ENCODE measurements at regions not wholly inside any gene's neighbourhood (a gene's known extent, or its start where the extent isn't known, plus 50 kb on each side); places are given as distances from the start of the nearest gene placed in this dataset.
A peak's percentile ranks its signal among the peaks of the same experiment; 100 is the strongest.

- no peaks in the 10 kb centered on the region for H3K9me3 ChIP-seq
- H3K4me3 ChIP-seq = no peak overlapping the region
- no peak for DNase-seq (ENCODE audit: low spot score in 2 of 2)
- H3K27me3 ChIP-seq = peaks cover 5% of the 10 kb centered on the region
- H3K4me1 ChIP-seq = peaks cover 5% of the 10 kb centered on the region
- H3K27ac ChIP-seq = no peak overlapping the region
- no peaks in the 10 kb centered on the region for H3K36me3 ChIP-seq
- WGBS = 94% methylated on average over 9 of the region's 12 CpGs
- TF ChIP-seq POLR2A (IDR thresholded peaks at IDR 0.05) (no peak), CTCF (IDR thresholded peaks at IDR 0.05) (no peak), POLR2AphosphoS5 (IDR thresholded peaks at IDR 0.05) (no peak), EP300 (IDR thresholded peaks at IDR 0.05) (no peak)
Measured at GRCh38 chr2:71872466-71873051, 275.1 kb downstream of the CYP26B1 start.

DNA sequence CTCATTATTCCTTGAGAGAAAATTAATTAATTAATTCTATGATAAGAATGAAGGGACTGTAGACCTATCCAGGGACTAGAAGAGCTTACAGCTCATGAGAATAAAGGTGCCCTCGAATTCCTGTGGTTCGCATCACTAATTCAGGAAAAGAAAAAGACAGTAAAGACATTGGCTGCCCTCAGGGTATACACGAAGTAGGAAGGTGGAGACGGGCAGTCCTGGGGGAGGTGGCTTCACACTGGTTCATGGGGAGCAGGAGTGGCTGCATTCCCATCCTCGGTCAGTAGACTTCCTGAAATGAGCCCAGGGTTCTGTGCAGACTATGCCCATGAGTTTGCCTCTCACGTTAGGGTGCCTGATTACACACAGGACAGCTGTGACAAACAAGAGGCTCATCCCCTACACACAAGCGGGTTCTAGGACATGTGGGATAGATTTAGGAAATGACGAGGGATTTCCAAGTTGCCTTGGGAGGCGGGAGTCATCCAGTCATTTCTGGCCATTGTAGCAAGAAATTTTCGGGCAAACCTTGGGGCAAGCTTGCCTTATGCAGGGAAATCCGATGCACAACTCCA lies 282.2 kb downstream of the CYP26B1 start:
- Histone ChIP-seq H3K27me3 (peaks cover 5% of the 10 kb centered on the region), H3K4me1 (peaks cover 2% of the 10 kb centered on the region), H3K27ac (no peak overlapping the region), H3K36me3 (no peaks in the 10 kb centered on the region), H3K4me3 (no peak overlapping the region), H3K9me3 (no peaks in the 10 kb centered on the region)
- no peak for DNase-seq (ENCODE audit: low spot score in 2 of 2)
- TF ChIP-seq EP300 (IDR thresholded peaks at IDR 0.05) = no peak
- TF ChIP-seq POLR2AphosphoS5 (IDR thresholded peaks at IDR 0.05) = no peak
- TF ChIP-seq CTCF (IDR thresholded peaks at IDR 0.05) = no peak
- TF ChIP-seq POLR2A (IDR thresholded peaks at IDR 0.05) = no peak
- 64% methylated on average over 11 of the region's 11 CpGs for WGBS

GRCh38 chr2:71864085-71864484 lies 283.6 kb downstream of the CYP26B1 start:
- H3K27me3 ChIP-seq = no peaks in the 10 kb centered on the region
- H3K9me3 ChIP-seq = no peaks in the 10 kb centered on the region
- 96% methylated on average over 5 of the region's 5 CpGs for WGBS
- H3K4me3 ChIP-seq = no peak overlapping the region
- DNase-seq (ENCODE audit: low spot score in 2 of 2) = peak; percentile 31 to 40
- H3K36me3 ChIP-seq = no peaks in the 10 kb centered on the region
- TF ChIP-seq EP300 (IDR thresholded peaks at IDR 0.05) (no peak), POLR2A (IDR thresholded peaks at IDR 0.05) (no peak), CTCF (IDR thresholded peaks at IDR 0.05) (no peak), POLR2AphosphoS5 (IDR thresholded peaks at IDR 0.05) (no peak)
- H3K4me1 ChIP-seq = peaks cover 2% of the 10 kb centered on the region
- H3K27ac ChIP-seq = no peak overlapping the region

DNA sequence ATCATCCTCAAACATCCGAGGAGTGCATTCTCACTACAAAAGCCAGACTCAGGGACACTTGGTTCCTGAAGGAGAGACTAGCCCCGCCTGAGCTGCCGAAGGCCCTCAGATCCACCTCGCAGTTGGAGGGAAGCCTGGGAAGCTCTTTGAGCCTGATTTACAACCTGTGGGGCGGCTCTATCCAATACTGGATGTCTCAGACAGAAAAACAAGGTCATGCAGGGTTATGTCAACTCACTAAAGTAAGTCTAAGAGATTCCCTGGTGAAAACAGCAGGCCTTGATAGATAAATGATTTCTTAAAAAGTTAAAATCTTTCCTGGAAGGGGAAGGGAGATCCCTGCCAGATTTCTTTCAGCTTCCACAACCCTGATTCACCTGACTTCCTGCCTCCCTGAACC lies 284.3 kb downstream of the CYP26B1 start:
- no peaks in the 10 kb centered on the region for H3K9me3 ChIP-seq
- peak; percentile 27 to 34 for DNase-seq (ENCODE audit: low spot score in 2 of 2)
- no peak overlapping the region for H3K4me3 ChIP-seq
- H3K27me3 ChIP-seq = no peaks in the 10 kb centered on the region
- 55% methylated on average over 5 of the region's 5 CpGs for WGBS
- no peak overlapping the region for H3K27ac ChIP-seq
- peaks cover 2% of the 10 kb centered on the region for H3K4me1 ChIP-seq
- TF ChIP-seq CTCF (IDR thresholded peaks at IDR 0.05) = no peak
- no peak for TF ChIP-seq POLR2A (IDR thresholded peaks at IDR 0.05)
- no peak for TF ChIP-seq POLR2AphosphoS5 (IDR thresholded peaks at IDR 0.05)
- TF ChIP-seq EP300 (IDR thresholded peaks at IDR 0.05) = no peak
- H3K36me3 ChIP-seq = no peaks in the 10 kb centered on the region

GRCh38 chr2:71862921-71863320 lies 284.7 kb downstream of the CYP26B1 start:
- Histone ChIP-seq H3K27me3 (no peaks in the 10 kb centered on the region), H3K27ac (no peak overlapping the region), H3K36me3 (no peaks in the 10 kb centered on the region), H3K9me3 (no peaks in the 10 kb centered on the region), H3K4me3 (no peak overlapping the region), H3K4me1 (peaks cover 2% of the 10 kb centered on the region)
- TF ChIP-seq POLR2A (IDR thresholded peaks at IDR 0.05) = no peak
- no peak for TF ChIP-seq EP300 (IDR thresholded peaks at IDR 0.05)
- TF ChIP-seq POLR2AphosphoS5 (IDR thresholded peaks at IDR 0.05) = no peak
- WGBS = 43% methylated on average over 3 of the region's 3 CpGs
- no peak for DNase-seq (ENCODE audit: low spot score in 2 of 2)
